ENCODE measurements at regions not wholly inside any gene's neighbourhood (a gene's known extent, or its start where the extent isn't known, plus 50 kb on each side); places are given as distances from the start of the nearest gene placed in this dataset.

- Mint-ChIP-seq H3K27me3 (ENCODE audit: insufficient read depth) (no peaks in the 10 kb centered on the region; the same call in 1 of the 2 replicates), H3K4me3 (no peak overlapping the region), H3K36me3 (ENCODE audit: low read depth) (peaks cover 6% of the 10 kb centered on the region), H3K27ac (no peak overlapping the region), H3K9me3 (0 out of 2 replicates have a peak, but pooled peaks cover 4% of the 10 kb centered on the region), H3K4me1 (ENCODE audit: low read depth) (no peaks in the 10 kb centered on the region)
- no peak for DNase-seq
- TF ChIP-seq CTCF (IDR thresholded peaks at IDR 0.05): no peak
These were observed 335.2 kb downstream of the FBXO15 start for GRCh38 chr18:73812423-73812822.

GRCh38 chr18:73807551-73808192, 340.0 kb downstream of the FBXO15 start:
- TF ChIP-seq CTCF (IDR thresholded peaks at IDR 0.05): no peak
- Mint-ChIP-seq H3K4me1 (ENCODE audit: low read depth) (no peaks in the 10 kb centered on the region), H3K9me3 (no peaks in the 10 kb centered on the region), H3K4me3 (no peak overlapping the region), H3K27me3 (ENCODE audit: insufficient read depth) (no peaks in the 10 kb centered on the region; the same call in none of the 2 replicates), H3K36me3 (ENCODE audit: low read depth) (no peaks in the 10 kb centered on the region), H3K27ac (no peak overlapping the region)
- DNase-seq: no peak

GRCh38 chr18:73805991-73806390, 341.6 kb downstream of the FBXO15 start:
- TF ChIP-seq CTCF (IDR thresholded peaks at IDR 0.05): no peak
- DNase-seq: no peak
- no peaks in the 10 kb centered on the region for H3K4me1 Mint-ChIP-seq (ENCODE audit: low read depth)
- H3K4me3 Mint-ChIP-seq: no peak overlapping the region
- no peaks in the 10 kb centered on the region for H3K36me3 Mint-ChIP-seq (ENCODE audit: low read depth)
- peaks cover 2% of the 10 kb centered on the region; the same call in 1 of the 2 replicates for H3K27me3 Mint-ChIP-seq (ENCODE audit: insufficient read depth)
- H3K9me3 Mint-ChIP-seq: no peaks in the 10 kb centered on the region
- H3K27ac Mint-ChIP-seq: no peak overlapping the region

GRCh38 chr18:73797419-73797818, 350.2 kb downstream of the FBXO15 start:
- peaks cover 18% of the 10 kb centered on the region for H3K4me1 Mint-ChIP-seq (ENCODE audit: low read depth)
- H3K27ac Mint-ChIP-seq: no peak overlapping the region
- H3K4me3 Mint-ChIP-seq: no peak overlapping the region
- no peak for TF ChIP-seq CTCF (IDR thresholded peaks at IDR 0.05)
- DNase-seq: no peak
- 0 out of 2 replicates have a peak, but pooled peaks cover 2% of the 10 kb centered on the region for H3K36me3 Mint-ChIP-seq (ENCODE audit: low read depth)
- no peaks in the 10 kb centered on the region for H3K9me3 Mint-ChIP-seq
- 0 out of 2 replicates have a peak, but pooled peaks cover 2% of the 10 kb centered on the region for H3K27me3 Mint-ChIP-seq (ENCODE audit: insufficient read depth)

- peak; percentile 59 for DNase-seq
- no peaks in the 10 kb centered on the region for H3K9me3 Mint-ChIP-seq
- peak overlapping the region; percentile 69 for H3K4me3 Mint-ChIP-seq
- H3K27ac Mint-ChIP-seq: peak overlapping the region; percentile 54
- H3K27me3 Mint-ChIP-seq (ENCODE audit: insufficient read depth): no peaks in the 10 kb centered on the region
- H3K36me3 Mint-ChIP-seq (ENCODE audit: low read depth): 0 out of 2 replicates have a peak, but pooled peaks cover 4% of the 10 kb centered on the region
- H3K4me1 Mint-ChIP-seq (ENCODE audit: low read depth): peaks cover 45% of the 10 kb centered on the region
- TF ChIP-seq CTCF (IDR thresholded peaks at IDR 0.05): no peak
These were observed 354.2 kb downstream of the FBXO15 start for GRCh38 chr18:73793386-73793785.

All from HFFc6 (cell line).